ENCODE measurements at regions not wholly inside any gene's neighbourhood (a gene's known extent, or its start where the extent isn't known, plus 50 kb on each side); places are given as distances from the start of the nearest gene placed in this dataset.

GRCh38 chr3:150227839-150228238 is 180.3 kb upstream of the TSC22D2 start (continued):
- TF ChIP-seq HDAC6 (IDR thresholded peaks at IDR 0.05; ENCODE audit: low read depth, low read length) = no peak
- peak; percentile 70 to 97 (median 80) for TF ChIP-seq CTCF (IDR thresholded peaks at IDR 0.05; ENCODE audit: control extremely low read depth in 1 of 3, insufficient read depth in 1 of 3, low read depth in 1 of 3, low read length in 3 of 3)
